ENCODE measurements at regions not wholly inside any gene's neighbourhood (a gene's known extent, or its start where the extent isn't known, plus 50 kb on each side); places are given as distances from the start of the nearest gene placed in this dataset.

GRCh38 chr20:10868299-10868698, 194.5 kb upstream of the JAG1 start:
- DNase-seq = no peak

GRCh38 chr20:10873026-10873425, 199.2 kb upstream of the JAG1 start:
- no peak for DNase-seq

- no peak for DNase-seq
Measured at GRCh38 chr20:10875653-10876052, 201.9 kb upstream of the JAG1 start.

- no peak for DNase-seq
Measured at GRCh38 chr20:10876558-10876957, 202.8 kb upstream of the JAG1 start.

- DNase-seq = no peak
Measured at GRCh38 chr20:10877342-10877741, 203.5 kb upstream of the JAG1 start.

- no peak for DNase-seq
Measured at GRCh38 chr20:10883166-10883565, 209.4 kb upstream of the JAG1 start.

- DNase-seq = no peak
Measured at GRCh38 chr20:10893321-10893720, 219.5 kb upstream of the JAG1 start.

GRCh38 chr20:10897336-10897735, 223.5 kb upstream of the JAG1 start:
- no peak for DNase-seq

- DNase-seq = peak; percentile 48
Measured at GRCh38 chr20:10898552-10898951, 224.8 kb upstream of the JAG1 start.

- DNase-seq = no peak
Measured at GRCh38 chr20:10902174-10902573, 228.4 kb upstream of the JAG1 start.

GRCh38 chr20:10902576-10903282, 228.9 kb upstream of the JAG1 start:
- peak; percentile 77 for DNase-seq

GRCh38 chr20:10906834-10907233, 233.0 kb upstream of the JAG1 start:
- peak; percentile 23 for DNase-seq

- DNase-seq = no peak
Measured at GRCh38 chr20:10909803-10910202, 236.0 kb upstream of the JAG1 start.

GRCh38 chr20:10910535-10911178, 236.9 kb upstream of the JAG1 start:
- DNase-seq = no peak

GRCh38 chr20:10911298-10911697, 237.5 kb upstream of the JAG1 start:
- DNase-seq = no peak

GRCh38 chr20:10915815-10916214, 242.0 kb upstream of the JAG1 start:
- no peak for DNase-seq

GRCh38 chr20:10916312-10916711, 242.5 kb upstream of the JAG1 start:
- DNase-seq = no peak

- no peak for DNase-seq
Measured at GRCh38 chr20:10917826-10918225, 244.0 kb upstream of the JAG1 start.

- DNase-seq = peak; percentile 82
Measured at GRCh38 chr20:10919396-10920140, 245.8 kb upstream of the JAG1 start.

GRCh38 chr20:10920396-10920795, 246.6 kb upstream of the JAG1 start:
- DNase-seq = no peak

GRCh38 chr20:10921491-10922010, 247.8 kb upstream of the JAG1 start:
- no peak for DNase-seq

GRCh38 chr20:10922506-10922905, 248.7 kb upstream of the JAG1 start:
- DNase-seq = peak; percentile 54

GRCh38 chr20:10922941-10923340, 249.1 kb upstream of the JAG1 start:
- DNase-seq = peak; percentile 98
